NCI-H128 (cell line): ENCODE measurements at regions not wholly inside any gene's neighbourhood (a gene's known extent, or its start where the extent isn't known, plus 50 kb on each side); places are given as distances from the start of the nearest gene placed in this dataset.

Experiments
- DNase-seq: peaks from one replicate; lab custom pipeline; 2025; ENCODE audit not compliant: unreplicated experiment; lab: John Stamatoyannopoulos, UW

DNA sequence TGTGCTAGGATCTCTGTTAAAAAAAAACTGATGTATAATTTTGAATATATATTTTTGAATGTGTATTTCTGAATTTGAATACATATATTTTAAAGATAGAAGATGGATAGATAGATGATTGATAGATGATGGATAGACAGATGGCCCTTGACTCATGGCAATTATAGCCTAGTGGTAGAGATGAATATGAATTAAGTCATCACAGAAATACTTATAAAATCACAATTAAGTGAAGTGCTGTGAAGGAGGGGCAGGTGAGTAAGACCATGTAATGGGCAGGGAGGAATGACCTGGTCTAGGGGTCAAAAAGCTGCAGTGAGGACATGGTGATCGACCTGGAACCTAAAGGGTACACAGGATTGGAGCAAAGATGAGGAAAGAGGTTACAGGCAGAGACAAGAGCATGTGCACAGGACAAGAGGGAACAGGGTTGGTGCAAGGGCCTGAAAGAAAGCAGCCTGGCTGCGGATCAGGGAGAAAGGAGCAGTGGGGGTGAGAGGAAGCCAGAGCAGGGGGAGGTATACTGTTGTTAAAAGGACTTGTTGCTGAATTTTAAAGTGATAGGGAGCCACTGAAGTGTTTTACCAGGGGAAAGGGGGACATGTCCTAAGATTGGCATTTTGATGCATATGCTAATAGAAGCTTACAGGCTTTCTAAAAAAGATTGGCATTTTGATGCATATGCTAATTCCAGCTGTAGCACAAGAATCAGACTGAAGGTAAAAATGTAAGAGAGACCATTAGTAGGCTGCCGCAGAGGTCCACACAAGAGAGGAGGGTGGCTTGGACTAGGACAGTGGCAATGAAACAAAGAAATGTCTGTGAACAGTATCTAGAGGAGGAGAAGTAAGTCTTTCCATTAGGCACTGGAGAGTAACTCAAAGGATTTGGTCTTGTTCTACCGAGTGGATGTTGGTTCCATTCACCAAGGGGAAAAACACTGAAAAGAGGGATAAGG is 527.8 kb downstream of the AGTPBP1 start:
- DNase-seq = no peak

- DNase-seq = no peak
These were observed 528.9 kb downstream of the AGTPBP1 start for GRCh38 chr9:85212887-85213286.

DNA sequence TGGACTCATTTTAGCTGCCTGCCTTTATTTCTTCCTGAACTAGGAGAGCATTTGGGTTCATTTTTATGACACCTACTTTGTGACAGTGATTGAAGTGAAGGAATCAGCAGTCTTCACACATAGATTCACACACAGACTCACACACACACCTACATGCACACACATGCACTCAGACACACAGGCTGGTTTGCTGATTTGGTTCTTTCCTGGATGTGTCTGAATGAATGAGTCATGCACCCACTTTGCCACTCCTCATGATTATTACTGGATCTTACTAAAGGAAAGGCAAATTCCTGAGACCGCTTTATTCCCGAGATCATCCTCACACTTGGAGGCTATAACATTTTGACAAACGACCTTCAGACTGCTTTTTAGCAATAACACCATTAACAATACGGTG is 529.5 kb downstream of the AGTPBP1 start:
- no peak for DNase-seq

DNA sequence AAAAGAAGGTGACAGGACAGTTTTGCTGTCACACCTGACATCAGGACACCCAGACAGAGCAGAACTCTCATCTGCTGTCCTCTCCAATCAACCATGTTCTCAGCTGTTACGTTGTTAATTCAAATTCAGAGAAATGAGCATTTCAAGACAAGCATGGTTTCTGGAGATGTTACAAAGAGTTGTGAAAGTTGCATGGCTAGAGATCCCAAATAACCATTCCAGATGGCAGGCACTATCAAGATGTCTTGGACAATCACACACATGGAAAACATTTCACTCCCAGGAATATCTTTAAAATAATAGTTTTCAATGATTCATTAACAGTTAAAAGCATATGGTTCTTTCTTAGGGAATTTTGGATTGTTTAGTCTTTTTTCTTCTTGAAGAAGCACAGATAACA is 533.1 kb downstream of the AGTPBP1 start:
- no peak for DNase-seq

DNA sequence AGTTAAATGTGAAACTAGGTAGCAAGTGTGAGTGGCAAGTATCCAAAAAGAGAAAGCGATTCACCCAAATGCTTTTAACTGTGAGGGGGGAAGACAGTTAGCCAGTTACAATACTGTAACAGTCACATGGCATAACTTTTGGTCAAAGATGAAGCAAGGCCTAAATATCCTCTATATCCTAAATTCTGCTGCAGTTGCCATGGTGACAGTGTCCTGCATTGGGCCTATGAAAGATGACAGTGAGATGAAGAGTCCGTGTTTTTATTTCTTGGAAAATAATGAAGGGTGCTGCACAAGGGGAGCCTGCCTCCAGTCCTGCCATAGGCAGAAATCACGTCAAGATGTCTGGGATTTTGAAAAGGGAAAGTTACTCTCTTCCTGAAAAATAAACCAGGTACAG is 534.6 kb downstream of the NTRK2 start:
- no peak for DNase-seq

DNA sequence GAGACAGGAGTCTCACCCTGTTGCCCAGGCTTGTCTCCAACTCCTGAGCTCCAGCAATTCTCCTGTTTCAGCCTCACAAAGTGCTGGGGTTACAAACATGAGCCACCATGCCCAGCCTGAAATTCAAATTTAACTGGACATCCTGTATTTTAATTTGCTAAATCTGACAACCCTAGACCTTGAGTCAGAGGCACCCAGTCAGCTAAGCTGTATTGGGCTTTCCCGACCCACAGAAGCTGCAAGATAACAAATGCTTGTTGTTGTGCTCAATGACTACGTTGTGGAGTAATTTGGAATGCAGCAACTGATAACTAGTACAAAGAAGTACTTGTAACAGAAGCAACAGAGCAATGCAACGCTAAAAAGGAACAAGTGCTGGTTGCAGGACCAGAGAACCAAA is 533.1 kb downstream of the NTRK2 start:
- no peak for DNase-seq

GRCh38 chr9:85200726-85201404 is 531.3 kb downstream of the NTRK2 start:
- DNase-seq = no peak

- no peak for DNase-seq
These were observed 530.5 kb downstream of the NTRK2 start for GRCh38 chr9:85199866-85200495.

DNA sequence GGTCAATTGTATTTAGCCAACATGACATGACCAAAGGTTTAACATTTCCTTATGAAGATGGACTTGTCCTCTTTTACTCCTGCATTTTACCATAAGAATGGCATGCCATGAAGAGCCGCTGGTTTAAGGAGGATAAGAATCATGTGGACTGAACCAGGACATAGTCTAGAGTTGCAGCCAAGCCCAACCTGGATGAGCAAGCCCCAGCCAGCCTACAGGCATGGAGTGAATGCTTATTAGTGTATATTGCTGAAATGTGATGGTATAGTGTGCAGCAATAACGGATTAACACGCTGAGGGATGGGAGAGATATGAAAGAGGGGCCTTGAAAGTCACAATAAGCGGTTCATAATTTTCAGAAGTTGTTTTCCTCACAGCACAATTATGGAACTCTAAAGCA is 523.2 kb downstream of the NTRK2 start:
- DNase-seq = no peak

GRCh38 chr9:85186218-85186585 is 516.7 kb downstream of the NTRK2 start:
- no peak for DNase-seq

GRCh38 chr9:85185486-85186217 is 516.1 kb downstream of the NTRK2 start:
- no peak for DNase-seq

DNA sequence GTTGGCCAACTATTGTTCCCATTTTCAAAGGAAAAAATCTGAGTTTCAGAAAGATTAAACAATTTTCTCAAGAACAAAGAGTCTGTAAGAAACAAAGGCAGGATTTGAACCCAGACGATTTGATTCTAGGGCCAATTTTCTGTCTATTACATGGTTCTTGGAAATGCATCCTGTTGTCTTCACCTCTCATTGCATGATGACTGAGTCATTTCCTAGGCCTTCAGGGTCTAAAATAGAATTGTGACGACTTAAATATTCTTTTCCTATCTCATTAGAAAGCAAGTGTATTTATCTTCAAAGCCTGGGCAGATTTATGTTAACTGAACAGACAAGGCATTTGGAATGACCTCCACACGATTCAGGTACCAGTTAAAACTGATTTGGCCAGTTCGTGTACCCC is 512.9 kb downstream of the NTRK2 start:
- no peak for DNase-seq

- DNase-seq = peak; percentile 93
These were observed 508.9 kb downstream of the NTRK2 start for GRCh38 chr9:85178474-85178873.

DNA sequence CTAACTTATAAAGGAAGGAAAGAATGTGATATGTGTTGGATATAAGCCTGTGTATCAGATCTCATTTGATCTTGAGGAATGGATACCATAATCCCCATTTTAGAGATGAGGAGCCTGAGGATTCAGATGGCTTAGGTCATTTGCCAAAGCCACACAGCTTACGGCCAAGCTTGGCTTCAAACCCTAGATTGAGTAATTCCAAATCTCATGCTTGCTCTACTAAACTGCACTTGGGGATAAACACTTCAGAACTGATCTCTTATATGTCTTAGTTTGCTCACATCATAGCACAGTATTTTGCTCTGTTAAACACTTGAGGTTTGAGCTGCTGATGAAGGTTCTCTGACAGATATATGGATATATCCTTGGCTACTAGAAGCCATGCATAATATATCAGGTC is 504.4 kb downstream of the NTRK2 start:
- no peak for DNase-seq

DNA sequence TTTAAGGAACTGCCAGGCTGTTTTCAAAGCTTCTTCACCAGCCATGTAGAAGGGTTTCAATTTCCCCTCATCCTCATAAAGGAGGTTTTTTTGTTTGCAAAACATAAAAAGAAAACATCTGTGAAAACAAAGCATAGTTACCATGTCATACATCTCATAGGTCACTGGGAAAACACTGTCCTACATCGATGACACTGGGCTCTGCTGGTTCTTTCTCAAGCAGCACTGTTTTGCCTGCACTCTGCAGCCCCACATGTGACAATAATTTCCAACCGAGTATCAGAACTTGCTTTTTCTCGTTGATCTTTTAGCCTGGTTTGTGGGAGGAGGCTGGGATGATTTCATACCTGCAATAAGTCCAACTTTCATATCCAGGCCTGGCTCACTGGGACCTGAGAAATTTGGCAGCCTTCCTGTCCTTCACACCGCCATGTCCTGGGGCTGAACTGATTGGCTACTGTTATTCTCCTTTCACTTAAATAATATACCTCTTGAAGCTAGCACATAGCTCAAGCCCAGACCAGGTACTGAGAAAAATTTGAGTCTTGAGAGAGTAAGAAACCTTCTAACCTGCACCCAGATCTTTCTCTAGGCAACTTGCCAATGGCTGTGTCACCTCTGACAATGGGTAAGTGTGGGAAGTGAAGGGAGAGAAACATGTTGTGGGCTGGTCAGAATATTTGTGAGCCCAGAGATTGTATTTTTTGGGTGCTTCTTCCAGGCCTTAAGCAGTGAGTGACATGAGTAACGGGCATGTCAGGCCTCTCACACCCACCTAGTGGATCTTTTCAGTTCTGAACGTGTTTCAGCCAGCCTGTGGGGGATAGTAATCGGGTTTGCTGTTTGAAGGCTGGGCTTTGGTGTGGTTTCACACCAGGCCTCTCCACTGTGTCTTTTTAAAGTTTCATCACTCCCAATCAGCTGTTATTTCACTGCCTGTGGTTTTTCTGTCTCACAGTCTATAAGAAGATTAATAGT is 502.8 kb downstream of the NTRK2 start:
- no peak for DNase-seq

DNA sequence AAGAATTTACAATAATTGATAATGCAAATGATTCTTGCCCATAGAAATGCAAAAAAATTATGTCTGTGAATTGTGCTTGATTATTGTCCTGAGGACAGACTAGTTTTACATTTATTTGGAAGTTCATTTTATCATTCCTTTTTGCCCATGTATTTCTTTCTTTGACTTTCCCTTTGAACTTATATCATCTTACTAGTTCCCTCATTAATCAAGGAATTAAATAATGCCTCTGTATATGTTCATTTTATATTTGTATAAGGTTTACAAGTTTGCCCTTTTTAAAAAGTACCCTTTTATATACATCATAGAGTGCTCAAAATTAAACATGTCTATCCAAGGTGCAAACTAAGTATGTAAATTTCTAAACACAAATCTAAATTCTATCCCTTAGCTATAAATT is 501.6 kb downstream of the NTRK2 start:
- no peak for DNase-seq

- DNase-seq = no peak
These were observed 498.9 kb downstream of the NTRK2 start for GRCh38 chr9:85168412-85168811.

DNA sequence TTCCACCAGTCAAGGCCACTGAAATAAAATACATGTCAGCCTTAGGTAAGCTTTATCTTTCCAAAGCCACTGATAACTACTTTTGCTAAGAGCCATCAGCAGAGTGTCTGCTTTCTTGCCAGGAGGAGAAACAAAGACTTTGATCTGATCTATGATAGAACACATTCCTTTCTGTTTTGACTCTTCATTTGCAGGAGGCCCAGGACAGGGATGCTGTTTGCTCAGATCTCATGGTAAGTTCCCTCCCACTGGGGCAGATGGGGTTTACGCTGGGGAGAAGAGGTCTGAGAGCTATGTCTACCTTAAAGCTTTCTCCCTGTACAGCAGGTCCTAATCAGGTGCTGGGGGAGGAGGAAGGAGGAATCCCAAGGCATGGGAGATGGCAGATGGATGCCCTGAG is 497.6 kb downstream of the NTRK2 start:
- no peak for DNase-seq

GRCh38 chr9:85163825-85164224 is 494.3 kb downstream of the NTRK2 start:
- no peak for DNase-seq

- no peak for DNase-seq
These were observed 493.9 kb downstream of the NTRK2 start for GRCh38 chr9:85163415-85163814.
